Nucleus accumbens (tissue), 56 donors: ENCODE measurements at regions not wholly inside any gene's neighbourhood (a gene's known extent, or its start where the extent isn't known, plus 50 kb on each side); places are given as distances from the start of the nearest gene placed in this dataset.
"Not testable (repeated sequence)": the region's sequence is repeated elsewhere in the genome, so short reads cannot be mapped to it uniquely, and the experiment has no call there.

Source experiments
- DNase-seq, 56 donors: peaks; one replicate each; lab custom pipeline; 2025; lab: John Stamatoyannopoulos, UW

DNA sequence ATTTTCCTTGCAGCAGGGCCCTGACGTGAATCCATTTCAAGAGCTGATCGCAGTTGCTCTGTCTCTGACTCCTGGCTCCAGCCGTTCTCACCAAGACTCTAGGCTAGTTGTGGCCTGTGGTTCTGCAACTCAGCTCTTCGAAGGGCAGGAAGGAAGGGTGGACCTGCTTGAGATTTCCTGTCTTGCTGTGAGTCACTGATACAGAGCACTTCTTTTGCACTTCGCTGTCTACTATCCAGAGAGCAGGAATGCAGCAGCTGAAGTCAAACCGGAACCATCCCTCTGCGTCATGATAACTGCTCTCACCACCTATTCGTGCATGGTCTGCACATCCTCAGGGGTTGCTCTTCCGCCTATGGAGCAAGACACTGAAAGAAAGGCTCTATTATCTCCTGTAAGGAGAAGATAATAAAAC is 59.7 kb downstream of the RAP2B start:
- DNase-seq = peak in 25 of 56 donors; percentile 1 to 50 (median 13)

GRCh38 chr3:153226877-153227276 is 64.9 kb downstream of the RAP2B start:
- DNase-seq = not testable (repeated sequence)

DNA sequence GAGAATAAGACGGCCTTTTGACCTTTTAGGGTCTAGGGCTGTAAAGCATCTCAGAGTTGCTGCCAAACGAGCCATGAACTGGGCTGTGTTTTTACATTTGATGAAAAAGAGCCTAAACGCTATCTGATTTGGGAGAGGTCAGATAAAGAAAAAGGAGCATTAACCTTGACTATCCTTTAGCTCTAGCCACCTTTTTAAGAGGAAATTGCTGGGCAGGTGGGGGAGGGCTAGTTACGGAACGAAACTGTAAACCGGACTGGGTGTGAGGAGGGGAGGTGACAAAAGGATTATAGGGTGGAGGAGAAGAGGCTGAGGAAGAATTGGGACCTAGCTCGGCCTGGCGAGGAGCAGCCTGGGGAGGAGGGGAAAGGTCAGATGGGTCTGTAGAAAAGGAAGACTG is 68.4 kb downstream of the RAP2B start:
- DNase-seq = not testable (repeated sequence)

- not testable (repeated sequence) for DNase-seq
Measured at GRCh38 chr3:153231245-153231644, 69.2 kb downstream of the RAP2B start.

DNA sequence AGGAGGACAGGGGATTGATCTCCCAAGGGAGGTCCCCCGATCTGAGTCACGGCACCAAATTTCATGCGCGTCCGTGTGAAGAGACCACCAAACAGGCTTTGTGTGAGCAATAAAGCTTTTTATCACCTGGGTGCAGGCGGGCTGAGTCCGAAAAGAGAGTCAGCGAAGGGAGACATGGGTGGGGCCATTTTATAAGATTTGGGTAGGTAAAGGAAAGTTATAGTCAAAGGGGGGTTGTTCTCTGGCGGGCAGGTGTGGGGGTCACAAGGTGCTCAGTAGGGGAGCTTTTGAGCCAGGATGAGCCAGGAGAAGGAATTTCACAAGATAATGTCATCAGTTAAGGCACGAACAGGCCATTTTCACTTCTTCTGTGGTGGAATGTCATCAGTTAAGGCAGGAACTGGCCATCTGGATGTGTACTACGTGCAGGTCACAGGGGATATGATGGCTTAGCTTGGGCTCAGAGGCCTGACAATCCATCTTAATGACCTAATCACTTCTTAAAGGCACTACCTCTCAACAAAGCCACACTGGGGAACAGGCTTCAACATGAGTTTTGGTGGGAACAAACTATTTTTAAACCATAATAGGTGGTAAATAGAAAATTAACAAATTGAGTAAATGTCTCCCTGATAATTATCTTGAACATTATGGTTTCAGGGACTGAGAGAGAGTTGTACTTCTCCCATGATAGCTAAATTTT is 70.2 kb downstream of the RAP2B start:
- DNase-seq = not testable (repeated sequence)

DNA sequence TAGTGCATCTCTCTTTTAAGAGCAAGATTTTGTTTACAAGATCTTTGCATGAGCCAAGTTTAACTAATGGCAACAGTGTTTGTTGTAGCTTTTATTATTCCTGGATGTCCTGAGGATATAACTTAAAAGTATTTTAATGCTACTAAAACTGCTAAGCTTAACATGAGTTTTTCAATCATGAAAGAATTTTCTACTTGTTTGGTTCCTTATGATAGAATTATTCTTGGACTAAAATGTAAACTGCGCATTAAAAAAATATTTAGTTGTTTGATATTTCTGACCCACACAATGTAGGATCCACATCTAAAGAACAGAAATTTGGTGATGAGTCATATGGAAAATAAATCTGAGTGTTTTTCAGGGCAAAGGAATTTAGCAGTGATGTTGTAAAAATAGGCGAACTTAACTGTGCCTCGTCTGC is 70.8 kb downstream of the RAP2B start:
- DNase-seq = no peak

GRCh38 chr3:153233986-153234385 is 72.0 kb downstream of the RAP2B start:
- no peak for DNase-seq

- DNase-seq = no peak
Measured at GRCh38 chr3:153242896-153243295, 80.9 kb downstream of the RAP2B start.

DNA sequence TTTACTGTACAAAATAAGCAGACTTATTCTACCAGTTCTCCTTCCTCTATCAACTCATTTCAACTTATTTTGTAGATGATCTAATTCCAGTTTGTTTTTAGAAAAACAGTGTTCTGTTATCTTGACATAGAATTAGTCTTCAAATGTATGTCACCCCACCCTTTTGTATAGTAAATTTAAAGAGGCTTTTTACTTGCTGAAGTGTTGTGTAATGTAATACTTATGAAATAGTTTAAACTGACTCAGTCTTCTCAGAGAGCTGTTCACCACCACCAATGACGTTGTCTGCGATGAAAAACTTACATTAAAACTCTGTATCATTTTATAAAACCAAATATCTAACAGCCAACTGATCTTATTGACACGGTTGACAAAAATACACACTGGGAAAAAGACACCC is 82.9 kb downstream of the RAP2B start:
- no peak for DNase-seq

DNA sequence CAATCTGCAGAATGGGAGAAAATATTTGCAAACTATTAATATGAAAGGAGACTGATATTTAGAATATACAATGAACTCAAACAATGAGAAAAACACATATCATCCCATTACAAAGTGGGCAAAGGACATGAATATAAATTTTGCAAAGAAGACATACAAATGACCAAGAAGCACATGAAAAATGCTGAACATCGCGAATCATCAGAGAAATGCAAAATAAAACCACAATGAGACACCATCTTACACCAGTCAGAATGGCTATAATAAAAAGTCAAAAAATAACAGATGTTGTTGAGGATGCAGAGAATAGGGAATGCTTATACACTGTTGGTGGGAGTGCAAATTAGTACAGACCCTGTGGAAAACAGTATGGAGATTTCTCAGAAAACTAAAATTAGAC is 83.6 kb downstream of the RAP2B start:
- DNase-seq = no peak

DNA sequence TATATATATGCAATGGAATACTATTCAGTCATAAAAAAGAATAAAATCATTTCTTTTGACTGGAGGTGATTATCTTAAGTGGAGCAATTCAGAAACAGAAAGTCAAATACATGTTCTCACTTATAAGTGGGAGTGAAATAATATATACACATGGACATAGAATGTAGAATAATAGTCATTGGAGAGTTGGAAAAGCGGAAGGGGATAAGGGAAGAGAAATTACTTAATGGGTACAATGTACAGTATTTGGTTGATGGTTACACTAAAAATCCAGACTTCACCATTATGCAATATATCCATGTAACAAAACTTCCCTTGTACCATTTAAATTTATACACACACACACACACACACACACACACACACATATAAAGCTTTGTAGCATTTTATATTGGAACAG is 84.3 kb downstream of the RAP2B start:
- DNase-seq = no peak

GRCh38 chr3:153246806-153247205 is 84.8 kb downstream of the RAP2B start:
- no peak for DNase-seq

DNA sequence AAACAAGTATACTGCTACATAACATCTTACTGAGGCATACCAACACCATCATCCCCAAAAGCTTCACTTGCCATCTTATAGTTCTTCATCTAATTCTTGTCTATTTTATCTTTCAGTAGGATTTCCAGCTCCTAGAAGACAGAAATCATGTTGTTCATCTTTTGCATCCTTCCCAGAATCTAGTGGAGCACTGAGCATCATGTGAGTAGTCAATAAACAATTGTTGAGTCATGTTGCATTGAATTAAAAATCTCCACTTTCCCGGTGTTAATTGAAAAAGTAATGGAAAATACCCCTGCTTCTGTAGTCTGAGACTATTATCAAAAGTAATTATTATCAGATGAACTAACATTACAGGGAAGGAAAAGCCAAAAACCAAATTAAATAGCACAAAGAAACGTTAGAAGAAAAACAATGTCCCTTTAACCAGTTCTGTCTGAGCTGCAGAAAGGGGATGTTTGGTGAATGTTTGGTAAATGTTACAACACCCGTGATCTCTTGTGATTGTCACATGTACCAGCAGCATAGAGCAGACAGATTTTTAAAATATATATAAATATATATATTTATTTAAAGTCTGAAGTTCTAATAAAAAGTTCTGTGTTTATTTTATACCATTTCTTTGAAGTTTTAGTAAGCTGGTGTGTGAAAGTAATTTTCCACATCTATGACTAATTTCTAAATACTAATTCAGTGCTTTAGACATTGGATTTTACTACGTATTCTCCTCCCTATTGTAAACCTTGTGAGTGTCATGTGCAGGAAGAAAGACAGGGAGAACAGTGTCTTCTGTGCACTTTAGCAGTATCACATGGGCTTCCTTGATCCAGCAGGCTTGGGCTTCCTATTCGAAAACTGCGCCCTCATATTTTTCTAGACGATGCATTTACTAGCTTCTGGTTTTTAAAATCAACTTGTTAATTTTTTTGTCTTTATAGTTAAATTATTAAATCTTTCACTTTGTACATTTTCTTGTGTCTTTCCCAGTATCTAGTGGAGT is 85.6 kb downstream of the RAP2B start:
- no peak for DNase-seq

- DNase-seq = not testable (repeated sequence)
Measured at GRCh38 chr3:153248835-153249234, 86.8 kb downstream of the RAP2B start.

GRCh38 chr3:153249906-153250305 is 87.9 kb downstream of the RAP2B start:
- DNase-seq = no peak

DNA sequence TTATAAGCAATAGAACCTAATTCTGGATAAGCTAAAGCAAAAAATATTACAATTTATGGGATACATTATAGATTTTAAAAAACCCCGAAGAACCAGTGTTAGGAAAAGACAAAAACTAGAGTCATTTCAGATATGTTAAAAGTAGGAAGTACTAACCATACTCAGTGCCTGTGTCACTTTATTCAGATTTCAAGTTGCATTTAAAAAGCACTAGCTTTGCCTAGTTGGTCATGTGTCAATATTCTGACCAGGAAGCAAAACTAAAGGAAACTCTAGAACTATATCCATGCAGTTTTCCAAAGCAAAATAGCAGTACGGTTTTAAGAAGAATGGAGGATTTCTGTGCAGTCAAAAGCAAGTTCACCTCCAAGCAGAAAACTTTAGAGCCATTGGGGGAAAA is 88.4 kb downstream of the RAP2B start:
- no peak for DNase-seq

DNA sequence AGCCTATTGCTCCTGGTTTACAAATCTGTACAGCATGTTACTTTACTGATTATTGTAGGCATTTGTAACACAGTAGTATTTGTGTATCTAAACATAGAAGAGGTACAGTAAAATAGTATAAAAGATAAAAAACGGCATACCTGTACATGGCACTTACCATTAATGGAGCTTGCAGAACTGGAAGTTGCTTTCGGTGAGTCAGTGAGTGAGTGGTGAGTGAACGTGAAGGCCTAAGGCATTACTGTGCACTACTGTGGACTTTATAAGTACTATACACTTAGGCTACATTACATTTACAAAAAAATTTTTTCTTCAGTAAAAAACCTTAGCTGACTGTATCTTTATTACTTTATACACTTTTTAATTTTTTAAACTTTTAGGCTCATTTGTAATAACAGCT is 90.9 kb downstream of the RAP2B start:
- DNase-seq = no peak

DNA sequence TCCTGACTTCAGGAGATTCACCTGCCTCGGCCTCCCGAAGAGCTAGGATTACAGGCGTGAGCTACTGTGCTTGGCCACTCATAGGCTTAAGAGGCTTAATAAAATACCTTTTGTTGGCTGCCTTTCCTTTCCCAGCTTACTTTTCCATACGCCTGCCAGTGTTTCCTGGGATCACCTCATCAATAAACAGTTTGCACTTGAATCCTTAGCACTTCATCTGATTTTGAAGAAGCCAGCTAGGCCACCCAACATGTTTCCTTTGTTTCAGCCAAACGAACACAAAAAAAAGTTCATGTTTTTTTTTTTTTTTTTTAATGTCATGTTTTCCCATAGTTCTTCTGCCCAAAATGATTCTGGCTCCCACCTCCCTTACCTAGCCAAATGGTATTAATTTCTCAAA is 92.3 kb downstream of the RAP2B start:
- no peak for DNase-seq

DNA sequence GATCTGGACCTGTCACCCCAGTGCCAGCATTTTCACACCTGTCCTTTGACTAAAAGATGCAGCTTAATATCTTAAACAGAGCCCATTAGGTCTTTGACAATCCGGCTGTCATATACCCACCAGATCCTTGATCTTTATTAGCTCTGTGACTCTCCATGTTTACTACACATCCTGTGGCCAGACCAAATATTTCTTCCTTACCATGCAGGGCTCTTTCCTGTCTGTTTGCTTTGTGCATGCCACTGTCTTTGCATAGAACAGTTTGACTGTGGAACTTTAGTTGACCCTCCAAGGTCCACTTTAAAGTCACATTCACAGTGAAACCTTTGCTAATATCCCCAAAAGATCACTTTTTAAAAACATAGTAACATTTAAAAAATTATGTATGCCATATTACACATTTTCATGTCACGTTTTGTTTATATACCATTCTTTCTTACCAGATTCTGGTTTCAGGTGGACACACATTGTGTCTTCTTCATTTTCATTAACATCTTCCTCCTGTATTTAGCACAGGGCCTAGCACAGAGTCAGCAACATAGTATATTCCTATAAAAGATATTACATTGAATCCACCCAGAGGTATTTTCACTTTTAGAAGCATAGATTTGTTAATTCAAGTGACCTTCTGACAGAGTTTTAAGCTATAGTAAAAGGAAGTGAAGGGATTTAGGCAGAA is 95.8 kb downstream of the RAP2B start:
- no peak for DNase-seq

DNA sequence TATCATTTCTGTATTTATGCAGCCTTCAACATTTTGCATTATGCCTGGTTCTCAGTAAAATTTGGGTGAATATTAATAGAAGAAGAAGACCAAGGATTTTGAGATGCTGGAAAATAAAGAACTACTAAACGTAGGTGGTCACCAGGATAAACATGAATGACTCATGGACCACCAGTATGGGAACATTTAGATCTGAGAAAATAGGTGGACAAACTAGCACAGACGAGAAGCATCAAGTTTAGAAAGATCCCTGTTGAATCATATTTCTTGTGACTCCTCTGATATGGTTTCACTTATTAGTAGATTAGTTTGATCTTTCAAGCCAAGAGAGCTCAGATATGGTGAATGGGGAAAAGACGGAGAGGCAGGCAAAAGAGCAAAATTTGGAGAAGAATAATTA is 97.9 kb downstream of the RAP2B start:
- DNase-seq = no peak

GRCh38 chr3:153260681-153261080 is 98.7 kb downstream of the RAP2B start:
- no peak for DNase-seq
